Parathyroid adenoma (tissue), 2 donors: ENCODE measurements at regions not wholly inside any gene's neighbourhood (a gene's known extent, or its start where the extent isn't known, plus 50 kb on each side); places are given as distances from the start of the nearest gene placed in this dataset.

ENCODE experiments used
- H2AFZ ChIP-seq: fragments of 300-600 bp; sonication (generic); one replicate; pipeline ENCODE4 v1.7.0; 2017; ENCODE audit warnings: antibody characterized with exemption, mild to moderate bottlenecking
- H3K27ac ChIP-seq: fragments of 300-600 bp; sonication (generic); one replicate; pipeline ENCODE4 v1.7.0; 2017
- H3K27me3 ChIP-seq: fragments of 300-600 bp; sonication (generic); one replicate; pipeline ENCODE4 v1.7.0; 2017; ENCODE audit warnings: low read length; ENCODE audit not compliant: control insufficient read depth, insufficient read depth
- H3K36me3 ChIP-seq: fragments of 300-600 bp; sonication (generic); one replicate; pipeline ENCODE4 v1.7.0; 2017; ENCODE audit warnings: low read length; ENCODE audit not compliant: control insufficient read depth, insufficient read depth
- H3K4me1 ChIP-seq: fragments of 300-600 bp; sonication (generic); one replicate; pipeline ENCODE4 v1.7.0; 2017; ENCODE audit warnings: control low read depth
- H3K4me2 ChIP-seq: fragments of 300-600 bp; sonication (generic); one replicate; pipeline ENCODE4 v1.7.0; 2017; ENCODE audit warnings: low read length
- H3K4me3 ChIP-seq: fragments of 300-600 bp; sonication (generic); one replicate; pipeline ENCODE4 v1.7.0; 2017; ENCODE audit warnings: low read depth, low read length
- H3K79me2 ChIP-seq: fragments of 300-600 bp; sonication (generic); one replicate; pipeline ENCODE4 v1.7.0; 2017; ENCODE audit warnings: control low read depth
- H3K9ac ChIP-seq: fragments of 300-600 bp; sonication (generic); one replicate; pipeline ENCODE4 v1.7.0; 2017; ENCODE audit warnings: mild to moderate bottlenecking
- H3K9me3 ChIP-seq: fragments of 300-600 bp; sonication (generic); one replicate; pipeline ENCODE4 v1.7.0; 2017; ENCODE audit warnings: low read length; ENCODE audit not compliant: control insufficient read depth
- TF ChIP-seq, protein P1 (sequence below): fragments of 300-600 bp; sonication (generic); IDR thresholded peaks from one replicate; pipeline ENCODE4 v1.7.0; 2017; ENCODE audit warnings: antibody characterized with exemption, mild to moderate bottlenecking
- donor health status: primary hyperparathyroidism.

DNA sequence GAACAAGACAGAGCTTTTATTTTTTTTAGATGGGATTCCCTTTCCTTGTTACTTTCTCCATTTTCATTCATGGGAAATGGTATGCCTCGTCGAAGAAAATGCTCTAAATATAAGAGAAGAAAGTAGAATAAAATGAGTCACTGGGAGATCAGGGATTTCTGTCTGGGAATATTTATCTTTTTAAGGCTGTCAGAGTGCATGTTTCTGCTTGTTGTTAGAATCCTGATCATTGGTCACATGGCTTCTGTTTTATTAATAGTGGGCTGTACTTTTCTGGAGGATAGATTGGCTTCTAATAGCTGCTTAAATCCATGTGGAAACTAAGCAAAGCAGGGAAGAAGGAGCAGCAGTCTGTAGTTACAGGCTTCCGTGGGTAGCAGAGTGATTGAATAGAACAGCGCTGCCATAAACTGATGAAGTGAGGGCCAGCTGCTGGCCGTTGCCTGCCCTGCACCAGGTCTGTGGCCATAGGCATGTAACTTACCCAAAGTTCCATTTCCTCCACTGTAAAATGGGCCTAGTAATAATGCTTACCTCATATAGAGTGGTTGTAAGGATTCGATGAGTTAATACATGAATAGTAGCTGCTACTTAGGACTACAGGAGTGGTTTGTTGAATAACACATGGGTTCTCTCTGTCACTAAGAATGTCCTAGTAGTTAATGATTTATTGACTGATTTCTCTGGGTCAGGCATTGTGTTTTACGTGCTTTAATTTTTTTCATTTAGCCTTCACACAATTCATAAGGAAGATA is 289.9 kb downstream of the SATB1 start:
- H3K4me1 ChIP-seq: no peaks in the 10 kb centered on the region
- H2AFZ ChIP-seq: no peak overlapping the region
- no peaks in the 10 kb centered on the region for H3K9me3 ChIP-seq
- no peak overlapping the region for H3K4me2 ChIP-seq
- TF ChIP-seq, protein P1, sequence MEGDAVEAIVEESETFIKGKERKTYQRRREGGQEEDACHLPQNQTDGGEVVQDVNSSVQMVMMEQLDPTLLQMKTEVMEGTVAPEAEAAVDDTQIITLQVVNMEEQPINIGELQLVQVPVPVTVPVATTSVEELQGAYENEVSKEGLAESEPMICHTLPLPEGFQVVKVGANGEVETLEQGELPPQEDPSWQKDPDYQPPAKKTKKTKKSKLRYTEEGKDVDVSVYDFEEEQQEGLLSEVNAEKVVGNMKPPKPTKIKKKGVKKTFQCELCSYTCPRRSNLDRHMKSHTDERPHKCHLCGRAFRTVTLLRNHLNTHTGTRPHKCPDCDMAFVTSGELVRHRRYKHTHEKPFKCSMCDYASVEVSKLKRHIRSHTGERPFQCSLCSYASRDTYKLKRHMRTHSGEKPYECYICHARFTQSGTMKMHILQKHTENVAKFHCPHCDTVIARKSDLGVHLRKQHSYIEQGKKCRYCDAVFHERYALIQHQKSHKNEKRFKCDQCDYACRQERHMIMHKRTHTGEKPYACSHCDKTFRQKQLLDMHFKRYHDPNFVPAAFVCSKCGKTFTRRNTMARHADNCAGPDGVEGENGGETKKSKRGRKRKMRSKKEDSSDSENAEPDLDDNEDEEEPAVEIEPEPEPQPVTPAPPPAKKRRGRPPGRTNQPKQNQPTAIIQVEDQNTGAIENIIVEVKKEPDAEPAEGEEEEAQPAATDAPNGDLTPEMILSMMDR: no peak
- H3K4me3 ChIP-seq: no peak overlapping the region
- H3K27ac ChIP-seq: no peak overlapping the region
- no peaks in the 10 kb centered on the region for H3K79me2 ChIP-seq
- H3K9ac ChIP-seq: no peak overlapping the region
- H3K27me3 ChIP-seq: no peaks in the 10 kb centered on the region
- H3K36me3 ChIP-seq: no peaks in the 10 kb centered on the region

DNA sequence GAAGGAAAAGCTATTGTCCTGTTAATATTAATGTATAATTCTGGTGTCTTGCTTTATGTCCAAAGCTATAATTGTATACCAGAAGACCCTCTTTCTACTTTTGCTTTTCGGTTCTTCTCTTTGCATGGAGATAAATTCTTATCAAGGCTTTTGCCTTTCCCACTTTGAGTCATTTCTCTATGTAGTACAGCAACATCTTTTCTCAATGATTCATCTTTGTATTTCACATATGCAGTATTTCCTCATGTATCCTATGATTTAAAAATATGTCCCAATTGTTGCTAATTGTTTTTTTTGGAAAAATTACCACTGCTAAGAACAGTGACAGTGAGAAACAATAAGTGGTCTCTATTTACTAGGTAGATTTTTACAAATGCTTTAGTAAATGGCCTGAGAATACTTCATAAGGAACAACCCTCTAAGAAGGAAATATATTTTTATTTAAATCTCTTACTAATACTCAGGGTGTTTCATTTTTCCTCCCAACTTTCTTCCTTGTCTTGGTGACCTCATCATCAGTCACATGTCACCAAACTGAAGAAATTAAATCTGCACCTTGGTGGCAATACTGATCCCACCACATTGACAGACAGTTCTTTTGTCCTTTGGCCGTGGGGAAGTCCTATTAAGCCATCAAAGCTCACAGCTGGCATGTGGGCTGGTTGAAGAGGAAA is 290.6 kb downstream of the SATB1 start:
- H3K4me1 ChIP-seq: no peaks in the 10 kb centered on the region
- no peak overlapping the region for H3K9ac ChIP-seq
- H3K79me2 ChIP-seq: no peaks in the 10 kb centered on the region
- no peaks in the 10 kb centered on the region for H3K9me3 ChIP-seq
- no peak overlapping the region for H2AFZ ChIP-seq
- H3K36me3 ChIP-seq: no peaks in the 10 kb centered on the region
- TF ChIP-seq, protein P1: no peak
- H3K4me2 ChIP-seq: no peak overlapping the region
- H3K27me3 ChIP-seq: no peaks in the 10 kb centered on the region
- no peak overlapping the region for H3K4me3 ChIP-seq
- no peak overlapping the region for H3K27ac ChIP-seq

DNA sequence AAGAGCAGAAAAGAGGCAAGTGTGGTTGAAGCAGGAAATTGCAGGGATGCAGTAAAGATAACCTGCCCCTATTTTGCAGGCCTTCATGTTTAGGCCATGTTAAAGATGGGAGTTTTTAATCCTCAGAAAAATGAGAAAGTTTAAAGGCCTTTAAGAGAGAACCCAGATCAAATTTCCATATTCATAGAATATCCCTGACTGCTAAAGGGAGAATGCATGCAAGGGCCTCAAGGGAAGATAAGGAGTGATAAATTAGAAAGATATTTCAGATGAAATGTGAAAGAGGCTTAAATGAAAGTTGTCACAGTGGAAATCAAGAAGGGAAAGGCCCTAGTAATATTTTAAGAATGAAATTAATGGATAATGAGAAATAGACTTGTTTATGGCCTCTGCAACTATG is 292.1 kb downstream of the SATB1 start:
- H3K9me3 ChIP-seq: no peaks in the 10 kb centered on the region
- no peak overlapping the region for H3K27ac ChIP-seq
- H3K79me2 ChIP-seq: no peaks in the 10 kb centered on the region
- no peaks in the 10 kb centered on the region for H3K4me1 ChIP-seq
- H2AFZ ChIP-seq: no peak overlapping the region
- TF ChIP-seq, protein P1: no peak
- no peaks in the 10 kb centered on the region for H3K27me3 ChIP-seq
- H3K36me3 ChIP-seq: no peaks in the 10 kb centered on the region
- no peak overlapping the region for H3K4me2 ChIP-seq
- no peak overlapping the region for H3K9ac ChIP-seq
- H3K4me3 ChIP-seq: no peak overlapping the region

DNA sequence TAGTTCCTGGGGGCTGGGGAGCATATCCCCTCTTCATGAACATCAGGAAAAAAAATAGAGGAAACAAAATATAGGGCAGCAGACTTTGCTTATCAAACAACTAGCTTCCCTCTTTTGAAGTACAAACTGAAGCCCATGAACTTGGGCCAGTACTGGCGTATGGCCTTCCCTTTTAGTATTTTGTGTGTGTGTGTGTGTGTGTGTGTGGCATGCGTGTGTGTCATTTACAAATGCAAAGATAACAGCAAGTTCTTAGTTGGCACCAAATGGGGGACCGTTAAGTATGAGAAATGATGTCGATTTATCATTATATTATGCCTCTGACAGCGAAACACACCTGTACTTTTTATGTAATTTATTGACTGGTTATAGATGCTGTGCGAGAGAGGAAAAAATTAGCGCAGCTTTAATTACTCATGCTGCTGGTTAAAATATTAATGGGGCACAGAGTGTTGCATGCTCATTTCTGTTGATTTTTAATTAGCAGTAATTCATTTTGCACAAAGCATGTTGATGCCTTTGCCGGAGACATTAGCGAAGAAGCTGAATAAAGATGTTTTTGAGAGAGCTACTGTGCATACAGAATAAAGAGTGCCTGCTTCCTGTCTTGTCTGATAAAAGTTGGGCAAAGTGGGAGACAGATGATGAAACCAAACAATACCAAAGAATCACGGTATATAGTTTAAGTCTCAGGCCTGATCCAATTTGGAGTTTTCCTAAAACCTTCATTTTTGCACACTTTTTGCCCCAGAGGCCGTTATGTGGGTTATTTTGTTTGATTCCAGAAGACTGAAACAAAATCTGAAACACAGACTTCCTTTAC is 297.1 kb downstream of the SATB1 start:
- no peak overlapping the region for H3K9ac ChIP-seq
- H3K79me2 ChIP-seq: no peaks in the 10 kb centered on the region
- no peaks in the 10 kb centered on the region for H3K27me3 ChIP-seq
- no peak overlapping the region for H3K4me2 ChIP-seq
- no peaks in the 10 kb centered on the region for H3K36me3 ChIP-seq
- no peaks in the 10 kb centered on the region for H3K4me1 ChIP-seq
- TF ChIP-seq, protein P1: no peak
- H3K27ac ChIP-seq: no peak overlapping the region
- H3K4me3 ChIP-seq: no peak overlapping the region
- H3K9me3 ChIP-seq: no peaks in the 10 kb centered on the region
- H2AFZ ChIP-seq: no peak overlapping the region
